ENCODE measurements at regions not wholly inside any gene's neighbourhood (a gene's known extent, or its start where the extent isn't known, plus 50 kb on each side); places are given as distances from the start of the nearest gene placed in this dataset.

DNA sequence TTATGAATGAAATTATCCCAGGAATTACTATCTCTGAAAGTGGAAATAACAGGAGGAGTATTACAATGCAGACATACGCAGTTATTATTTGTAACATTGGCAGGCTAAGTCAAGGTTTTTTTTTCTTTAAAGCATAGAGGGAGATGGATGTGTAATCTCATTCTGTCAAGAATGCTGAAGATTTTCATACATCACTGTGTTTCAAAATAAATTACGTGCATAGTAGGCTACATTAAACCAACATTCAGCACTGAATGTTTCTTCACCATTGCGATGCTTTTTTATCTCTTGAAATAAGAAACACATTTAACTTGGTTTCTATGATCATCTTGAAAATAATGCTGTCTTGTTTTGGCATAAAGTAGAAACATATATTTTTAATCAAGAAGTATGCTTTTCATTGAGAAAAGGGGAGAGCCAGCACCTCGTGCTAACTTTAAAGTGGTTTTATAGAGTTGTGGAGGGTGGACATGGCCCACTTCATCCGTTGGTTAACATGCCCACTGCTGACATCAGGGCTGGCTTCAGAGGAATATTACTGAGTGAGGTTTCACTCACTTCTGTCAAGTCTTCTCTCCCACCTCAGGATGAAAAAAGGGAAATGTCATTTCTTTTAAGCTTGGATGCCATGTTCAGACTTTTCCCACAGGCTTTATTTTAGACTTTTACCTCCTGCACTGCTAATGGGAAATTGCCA lies 203.6 kb upstream of the MEF2C start:
- intact Hi-C loops (cut with DNase I): no loop called here
- no peaks in the 10 kb centered on the region for H3K27me3 ChIP-seq
- H3K9me3 ChIP-seq: no peaks in the 10 kb centered on the region
- H3K4me3 ChIP-seq: no peak overlapping the region
- no peaks in the 10 kb centered on the region for H3K4me1 ChIP-seq
- TF ChIP-seq CTCF (IDR thresholded peaks at IDR 0.05) (no peak), POLR2AphosphoS5 (IDR thresholded peaks at IDR 0.05) (no peak), POLR2A (IDR thresholded peaks at IDR 0.05; ENCODE audit: low read depth) (no peak), EP300 (IDR thresholded peaks at IDR 0.05) (no peak)
- H3K27ac ChIP-seq (replicated peaks in 1 of 4): no peak overlapping the region
- no peaks in the 10 kb centered on the region for H3K36me3 ChIP-seq
- no peak for DNase-seq (ENCODE audit: extremely low spot score)
- 91% methylated on average over 5 of the region's 5 CpGs for WGBS

- Histone ChIP-seq H3K27me3 (no peaks in the 10 kb centered on the region), H3K4me1 (no peaks in the 10 kb centered on the region), H3K36me3 (no peaks in the 10 kb centered on the region), H3K4me3 (no peak overlapping the region), H3K9me3 (no peaks in the 10 kb centered on the region), H3K27ac (replicated peaks in 1 of 4) (no peak overlapping the region)
- no peak for DNase-seq (ENCODE audit: extremely low spot score)
- no peak for TF ChIP-seq CTCF (IDR thresholded peaks at IDR 0.05)
- no peak for TF ChIP-seq POLR2AphosphoS5 (IDR thresholded peaks at IDR 0.05)
- WGBS: 86% methylated on average over 1 of the region's 1 CpG
- intact Hi-C loops (cut with DNase I): no loop called here
These were observed 200.8 kb upstream of the MEF2C start for GRCh38 chr5:89083791-89084190.

- Histone ChIP-seq H3K36me3 (no peaks in the 10 kb centered on the region), H3K4me3 (no peak overlapping the region), H3K9me3 (no peaks in the 10 kb centered on the region), H3K27me3 (no peaks in the 10 kb centered on the region), H3K4me1 (no peaks in the 10 kb centered on the region), H3K27ac (replicated peaks in 1 of 4) (no peak overlapping the region)
- intact Hi-C loops (cut with DNase I): no loop called here
- no peak for DNase-seq (ENCODE audit: extremely low spot score)
- TF ChIP-seq POLR2A (IDR thresholded peaks at IDR 0.05; ENCODE audit: low read depth): no peak
- no peak for TF ChIP-seq EP300 (IDR thresholded peaks at IDR 0.05)
- TF ChIP-seq CTCF (IDR thresholded peaks at IDR 0.05): no peak
- no peak for TF ChIP-seq POLR2AphosphoS5 (IDR thresholded peaks at IDR 0.05)
- 92% methylated on average over 2 of the region's 2 CpGs for WGBS
These were observed 198.4 kb upstream of the MEF2C start for GRCh38 chr5:89081360-89081759.

GRCh38 chr5:89080467-89081116 lies 197.6 kb upstream of the MEF2C start:
- intact Hi-C loops (cut with DNase I): no loop called here
- Histone ChIP-seq H3K27me3 (no peaks in the 10 kb centered on the region), H3K9me3 (no peaks in the 10 kb centered on the region), H3K4me3 (no peak overlapping the region), H3K27ac (replicated peaks in 1 of 4) (no peak overlapping the region), H3K4me1 (no peaks in the 10 kb centered on the region), H3K36me3 (no peaks in the 10 kb centered on the region)
- WGBS: 93% methylated on average over 5 of the region's 5 CpGs
- no peak for DNase-seq (ENCODE audit: extremely low spot score)
- TF ChIP-seq POLR2AphosphoS5 (IDR thresholded peaks at IDR 0.05) (no peak), EP300 (IDR thresholded peaks at IDR 0.05) (no peak), POLR2A (IDR thresholded peaks at IDR 0.05; ENCODE audit: low read depth) (no peak), CTCF (IDR thresholded peaks at IDR 0.05) (no peak)

All from esophagus muscularis mucosa (tissue), 4 donors.